HCT116 (cell line): ENCODE measurements at regions not wholly inside any gene's neighbourhood (a gene's known extent, or its start where the extent isn't known, plus 50 kb on each side); places are given as distances from the start of the nearest gene placed in this dataset.

Experiments
- CEBPB ChIP-seq: IDR thresholded peaks from 2 replicates; pipeline ENCODE4 v1.6.1; 2012; ENCODE audit warnings: low read depth
- EZH2phosphoT487 ChIP-seq: fragments of 200-600 bp; IDR thresholded peaks from 2 replicates; pipeline ENCODE4 v1.6.1; 2018; ENCODE audit warnings: antibody characterized with exemption, borderline replicate concordance
- POLR2A ChIP-seq: IDR thresholded peaks from 2 replicates; pipeline ENCODE4 v1.7.0; 2011; ENCODE audit warnings: borderline replicate concordance; ENCODE audit not compliant: insufficient read depth, insufficient read length; ENCODE audit errors: extremely low read depth
- SRF ChIP-seq: IDR thresholded peaks from 2 replicates; pipeline ENCODE4 v1.6.1; 2012; ENCODE audit warnings: low read depth
- YY1 ChIP-seq: IDR thresholded peaks from 2 replicates; pipeline ENCODE4 v1.6.1; 2011; ENCODE audit warnings: low read length, low read depth, moderate library complexity, mild to moderate bottlenecking; ENCODE audit not compliant: insufficient replicate concordance; ENCODE audit errors: extremely low read depth
- ZNF274 ChIP-seq: fragments of 200-500 bp; sonication (Bioruptor generic); IDR thresholded peaks from 2 replicates; pipeline ENCODE4 v1.6.1; 2014; ENCODE audit warnings: mild to moderate bottlenecking, low read depth, low read length, inconsistent platforms

DNA sequence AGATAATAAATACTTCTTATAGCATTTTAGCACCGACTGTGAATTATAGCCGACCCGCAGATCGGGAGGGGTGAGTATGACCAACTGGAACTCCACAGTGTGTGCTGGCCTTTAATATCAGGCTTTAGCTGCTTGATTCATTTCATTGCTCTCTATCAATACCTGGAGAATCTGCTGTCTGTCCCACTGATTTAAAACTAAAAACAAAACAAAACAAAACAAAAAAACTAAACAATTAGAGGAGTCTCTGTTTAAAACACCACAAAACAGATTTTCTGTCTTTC is 216.8 kb downstream of the FAT3 start:
- TF ChIP-seq EZH2phosphoT487 (no peak), YY1 (no peak), CEBPB (no peak), POLR2A (no peak), SRF (no peak), ZNF274 (no peak)
